T-cell (primary cell): ENCODE measurements at regions not wholly inside any gene's neighbourhood (a gene's known extent, or its start where the extent isn't known, plus 50 kb on each side); places are given as distances from the start of the nearest gene placed in this dataset.
"Not testable (repeated sequence)": the region's sequence is repeated elsewhere in the genome, so short reads cannot be mapped to it uniquely, and the experiment has no call there.

ENCODE experiments used
- ATAC-seq, 4 experiments: fragments of 200-7000 bp in 3 of 4; fragments of 150-1000 bp in 1 of 4; cut with Tn5 transposase; replicated peaks in 1 of 4; 1 replicate in 3 of 4; 2 replicates in 1 of 4; pipeline ENCODE4 v1.10.0; 2021; ENCODE audit warnings: moderate library complexity in 3 of 4, mild to moderate bottlenecking in 2 of 4, moderate number of reproducible peaks in 1 of 4
- CTCF ChIA-PET, 2 donors: fragments of 300-600 bp; sonication (Branson Sonifier 250); formaldehyde crosslinking; loops; one replicate each; lab custom pipeline; 2022; ENCODE audit warnings: antibody characterized with exemption in 2 of 2; lab: Charles Lee
- POLR2A ChIA-PET, 2 donors: fragments of 300-600 bp; sonication (Branson Sonifier 250); formaldehyde crosslinking; loops; one replicate each; lab custom pipeline; 2022; ENCODE audit warnings: antibody characterized with exemption in 2 of 2; lab: Charles Lee
- DNase-seq, 35 experiments: peaks; one replicate each; pipeline versions ENCODE4 v3.0.0 to v3.0.0-alpha.2; 2013 to 2023
- H3K27ac ChIP-seq: one replicate; pipeline ENCODE4 v1.5.1; 2013; ENCODE audit warnings: low read length
- H3K27me3 ChIP-seq, 2 experiments: replicated peaks in 1 of 2; 1 replicate in 1 of 2; 2 replicates in 1 of 2; pipeline versions ENCODE4 v1.6.1 to v1.7.0; 2013; ENCODE audit warnings: low read length in 1 of 2, mixed read lengths in 1 of 2; ENCODE audit not compliant: control insufficient read depth in 2 of 2, insufficient read depth in 2 of 2; ENCODE audit errors: extremely low read depth in 1 of 2
- H3K36me3 ChIP-seq, 2 donors: 1 replicate in 1 of 2; 2 replicates in 1 of 2; pipeline versions ENCODE4 v1.6.1 to v1.7.0; 2013; ENCODE audit warnings: low read length in 1 of 2; ENCODE audit not compliant: control insufficient read depth in 2 of 2, insufficient read depth in 1 of 2; ENCODE audit errors: extremely low read depth in 1 of 2
- H3K4me1 ChIP-seq, 2 experiments: 1 replicate in 1 of 2; 2 replicates in 1 of 2; pipeline versions ENCODE4 v1.6.1 to v1.7.0; 2013; ENCODE audit warnings: low read length in 2 of 2, mixed read lengths in 1 of 2; ENCODE audit not compliant: insufficient read depth in 2 of 2, control insufficient read depth in 1 of 2; ENCODE audit errors: extremely low read depth in 1 of 2
- H3K4me3 ChIP-seq, 2 donors: 1 replicate in 1 of 2; 2 replicates in 1 of 2; pipeline versions ENCODE4 v1.5.1 to v1.7.0; 2013; ENCODE audit warnings: mild to moderate bottlenecking in 2 of 2, low read length in 1 of 2, moderate library complexity in 1 of 2; ENCODE audit not compliant: control insufficient read depth in 1 of 2; ENCODE audit errors: extremely low read depth in 1 of 2
- H3K9me3 ChIP-seq: 2 replicates; pipeline ENCODE4 v1.7.0; 2013
- H3K27ac Mint-ChIP-seq, 2 donors: one replicate each; pipeline ENCODE4 v1.8.0; 2020 to 2021; ENCODE audit warnings: mild to moderate bottlenecking in 2 of 2, mixed read lengths in 2 of 2
- H3K27me3 Mint-ChIP-seq, 2 donors: one replicate each; pipeline ENCODE4 v1.8.0; 2021 to 2022; ENCODE audit warnings: mixed read lengths in 2 of 2
- H3K36me3 Mint-ChIP-seq: one replicate; pipeline ENCODE4 v1.8.0; 2021; ENCODE audit warnings: mixed read lengths
- H3K4me1 Mint-ChIP-seq, 3 donors: one replicate each; pipeline ENCODE4 v1.8.0; 2020 to 2022; ENCODE audit warnings: mixed read lengths in 3 of 3, mild to moderate bottlenecking in 1 of 3
- H3K4me3 Mint-ChIP-seq, 3 donors: one replicate each; pipeline ENCODE4 v1.8.0; 2020 to 2022; ENCODE audit warnings: mild to moderate bottlenecking in 3 of 3, mixed read lengths in 3 of 3, moderate library complexity in 3 of 3
- H3K9me3 Mint-ChIP-seq, 3 donors: one replicate each; pipeline ENCODE4 v1.8.0; 2020 to 2022; ENCODE audit warnings: mixed read lengths in 3 of 3
- WGBS: methylation state at CpG from one replicate; pipeline ENCODE4 v1.1.5; 2013; ENCODE audit warnings: missing lambda C conversion rate; ENCODE audit not compliant: insufficient coverage; 5-methylcytosine and 5-hydroxymethylcytosine counted together

- ATAC-seq, CTCF ChIA-PET, H3K36me3 ChIP-seq, H3K4me1 Mint-ChIP-seq, H3K9me3 Mint-ChIP-seq, DNase-seq, H3K36me3 Mint-ChIP-seq, H3K4me3 ChIP-seq, H3K9me3 ChIP-seq, H3K27me3 ChIP-seq, H3K4me3 Mint-ChIP-seq, POLR2A ChIA-PET, H3K4me1 ChIP-seq, H3K27ac ChIP-seq, H3K27ac Mint-ChIP-seq, H3K27me3 Mint-ChIP-seq: not testable (repeated sequence)
- WGBS = 83% methylated on average over 4 of the region's 12 CpGs
Observed at GRCh38 chr4:8983921-8984320, 112.3 kb upstream of the HMX1 start.

DNA sequence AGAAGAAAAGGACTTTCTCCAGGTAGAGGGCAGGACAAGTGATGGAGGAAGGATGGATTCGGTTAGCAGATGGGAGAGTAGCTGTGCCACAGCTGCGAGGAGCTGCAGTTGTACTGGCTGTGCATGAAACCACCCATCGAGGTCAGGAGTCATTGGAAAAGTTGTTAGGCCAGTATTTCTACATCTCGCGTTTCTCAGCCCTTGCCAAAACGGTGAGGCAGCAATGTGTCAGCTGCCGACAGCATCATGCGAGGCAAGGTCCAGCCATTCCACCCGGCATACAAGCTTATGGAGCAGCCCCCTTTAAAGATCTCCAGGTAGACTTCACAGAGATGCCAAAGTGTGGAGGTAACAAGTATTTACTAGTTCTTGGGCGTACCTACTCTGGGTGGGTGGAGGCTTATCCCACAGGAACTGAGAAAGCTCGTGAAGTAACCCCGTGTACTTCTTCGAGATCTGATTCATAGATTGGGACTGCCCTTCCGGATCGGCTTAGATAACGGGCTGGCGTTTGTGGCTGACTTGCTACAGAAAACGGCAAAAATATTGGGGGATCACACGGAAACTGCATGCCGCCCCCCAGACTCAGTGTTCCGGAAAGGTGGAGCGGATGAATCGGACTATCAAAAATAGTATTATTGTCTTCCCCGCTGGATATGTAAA is 105.0 kb upstream of the HMX1 start:
- H3K9me3 ChIP-seq, H3K4me3 Mint-ChIP-seq, H3K27me3 ChIP-seq, ATAC-seq, H3K36me3 ChIP-seq, H3K4me1 Mint-ChIP-seq, CTCF ChIA-PET, POLR2A ChIA-PET, H3K4me3 ChIP-seq, H3K36me3 Mint-ChIP-seq, H3K27ac Mint-ChIP-seq, H3K4me1 ChIP-seq, H3K27me3 Mint-ChIP-seq, H3K9me3 Mint-ChIP-seq, DNase-seq, H3K27ac ChIP-seq: not testable (repeated sequence)
- WGBS = 79% methylated on average over 23 of the region's 24 CpGs

- H3K27me3 ChIP-seq, ATAC-seq, H3K27me3 Mint-ChIP-seq, CTCF ChIA-PET, POLR2A ChIA-PET, H3K36me3 ChIP-seq, H3K27ac Mint-ChIP-seq, H3K36me3 Mint-ChIP-seq, H3K4me1 Mint-ChIP-seq, H3K9me3 ChIP-seq, DNase-seq, H3K4me3 ChIP-seq, H3K4me1 ChIP-seq, H3K9me3 Mint-ChIP-seq, H3K27ac ChIP-seq, H3K4me3 Mint-ChIP-seq: not testable (repeated sequence)
- WGBS = no CpG with 5 or more reads among the region's 7 CpGs
Observed at GRCh38 chr4:8972635-8973034, 101.0 kb upstream of the HMX1 start.

DNA sequence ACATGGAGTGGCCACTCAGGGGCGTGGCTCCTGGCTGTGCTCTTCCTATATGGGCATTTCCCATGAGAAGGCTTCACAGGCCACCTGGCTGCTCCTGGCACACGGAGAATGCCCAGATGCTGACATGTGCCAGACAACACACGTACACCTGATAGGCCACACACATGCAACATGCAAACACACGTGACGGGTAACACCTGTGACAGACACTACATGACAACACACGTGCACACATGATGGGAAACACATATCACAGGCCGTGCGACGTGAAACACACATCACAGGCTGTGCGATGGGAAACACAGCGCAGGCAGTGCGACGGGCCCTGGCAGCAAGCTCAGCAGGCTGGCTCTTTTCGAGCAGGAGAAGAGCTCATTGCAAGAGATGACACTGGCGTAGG is 94.3 kb upstream of the HMX1 start:
- ATAC-seq, H3K27ac Mint-ChIP-seq, H3K36me3 Mint-ChIP-seq, H3K27ac ChIP-seq, H3K4me1 Mint-ChIP-seq, H3K4me1 ChIP-seq, H3K4me3 ChIP-seq, H3K9me3 ChIP-seq, H3K36me3 ChIP-seq, H3K4me3 Mint-ChIP-seq, CTCF ChIA-PET, H3K27me3 ChIP-seq, POLR2A ChIA-PET, H3K9me3 Mint-ChIP-seq, DNase-seq: not testable (repeated sequence)
- peaks cover 12 to 22% of the 10 kb centered on the region in 2 donors for H3K27me3 Mint-ChIP-seq
- 89% methylated on average over 9 of the region's 15 CpGs for WGBS

DNA sequence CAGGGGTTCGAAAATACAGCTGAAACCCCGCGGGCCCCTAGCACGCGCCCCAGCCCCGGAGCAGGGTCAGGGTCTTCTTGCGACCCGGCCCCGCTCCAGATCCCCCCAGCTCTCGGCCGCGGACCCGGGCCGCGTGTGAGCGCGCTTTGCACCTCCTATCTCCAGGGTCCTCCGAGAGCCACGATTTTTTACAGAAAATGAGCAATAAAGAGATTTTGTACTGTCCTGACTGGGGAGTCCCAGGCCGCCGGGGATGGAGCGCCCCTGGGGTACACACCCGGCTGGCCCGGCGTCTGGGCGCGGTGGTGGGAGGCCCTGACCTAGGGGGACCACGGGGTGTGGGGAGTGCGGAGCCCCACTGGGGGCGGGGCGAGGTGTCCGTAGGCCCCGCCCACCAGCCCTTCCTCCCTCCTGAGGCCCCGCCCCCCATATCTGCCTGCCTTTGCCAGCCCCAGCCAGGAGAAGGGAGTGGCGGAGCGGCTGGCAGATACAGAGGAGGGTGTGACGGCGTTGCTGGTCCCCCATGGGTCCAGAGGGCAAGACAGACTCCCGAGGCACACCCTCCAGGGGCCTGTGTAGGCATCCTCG is 92.7 kb upstream of the HMX1 start:
- ATAC-seq, H3K9me3 ChIP-seq, H3K27ac ChIP-seq, H3K4me3 Mint-ChIP-seq, H3K27ac Mint-ChIP-seq, H3K4me1 Mint-ChIP-seq, H3K36me3 Mint-ChIP-seq, H3K36me3 ChIP-seq, CTCF ChIA-PET, H3K4me3 ChIP-seq, POLR2A ChIA-PET, H3K9me3 Mint-ChIP-seq, H3K4me1 ChIP-seq: not testable (repeated sequence)
- peaks cover 12 to 28% of the 10 kb centered on the region in 2 donors for H3K27me3 Mint-ChIP-seq
- WGBS = 10% methylated on average over 19 of the region's 40 CpGs
- peaks cover 0 to 13% of the 10 kb centered on the region in 2 experiments for H3K27me3 ChIP-seq
- DNase-seq = peak in 1 of 35 experiments; percentile 4

DNA sequence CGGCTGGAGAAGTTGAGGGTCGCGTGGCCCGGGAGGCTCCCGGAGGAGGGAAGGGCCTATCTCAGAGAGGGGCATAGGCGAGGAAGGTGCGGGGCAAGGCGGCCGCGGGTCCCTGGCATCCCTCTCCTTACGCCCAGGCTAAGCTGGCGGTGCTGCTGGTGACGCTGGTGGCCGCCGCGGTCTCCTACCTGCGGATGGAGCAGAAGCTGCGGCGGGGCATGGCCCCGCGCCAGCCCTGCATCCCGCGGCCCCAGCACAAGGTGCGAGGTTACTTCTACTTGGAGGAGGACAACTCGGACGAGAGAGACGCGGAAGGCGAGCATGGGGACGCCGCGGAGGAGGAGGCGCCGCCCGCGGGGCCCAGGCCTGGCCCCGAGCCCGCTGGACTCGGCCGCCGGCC is 91.9 kb upstream of the HMX1 start:
- DNase-seq, ATAC-seq, H3K4me1 Mint-ChIP-seq, H3K36me3 Mint-ChIP-seq, H3K4me1 ChIP-seq, H3K27ac ChIP-seq, H3K36me3 ChIP-seq, H3K9me3 Mint-ChIP-seq, H3K9me3 ChIP-seq, H3K4me3 ChIP-seq, CTCF ChIA-PET, H3K27ac Mint-ChIP-seq, POLR2A ChIA-PET: not testable (repeated sequence)
- H3K27me3 ChIP-seq = peaks cover 0 to 15% of the 10 kb centered on the region in 2 experiments
- WGBS = 9% methylated on average over 22 of the region's 41 CpGs
- Mint-ChIP-seq H3K27me3 (peaks cover 12 to 28% of the 10 kb centered on the region in 2 donors), H3K4me3 (peak overlapping the region in 1 of 3 donors; percentile 25)
